Parathyroid adenoma (tissue), 2 donors: ENCODE measurements at regions not wholly inside any gene's neighbourhood (a gene's known extent, or its start where the extent isn't known, plus 50 kb on each side); places are given as distances from the start of the nearest gene placed in this dataset.

Experiments
- H2AFZ ChIP-seq: fragments of 300-600 bp; sonication (generic); one replicate; pipeline ENCODE4 v1.7.0; 2017; ENCODE audit warnings: antibody characterized with exemption, mild to moderate bottlenecking
- H3K27ac ChIP-seq: fragments of 300-600 bp; sonication (generic); one replicate; pipeline ENCODE4 v1.7.0; 2017
- H3K27me3 ChIP-seq: fragments of 300-600 bp; sonication (generic); one replicate; pipeline ENCODE4 v1.7.0; 2017; ENCODE audit warnings: low read length; ENCODE audit not compliant: control insufficient read depth, insufficient read depth
- H3K36me3 ChIP-seq: fragments of 300-600 bp; sonication (generic); one replicate; pipeline ENCODE4 v1.7.0; 2017; ENCODE audit warnings: low read length; ENCODE audit not compliant: control insufficient read depth, insufficient read depth
- H3K4me1 ChIP-seq: fragments of 300-600 bp; sonication (generic); one replicate; pipeline ENCODE4 v1.7.0; 2017; ENCODE audit warnings: control low read depth
- H3K4me2 ChIP-seq: fragments of 300-600 bp; sonication (generic); one replicate; pipeline ENCODE4 v1.7.0; 2017; ENCODE audit warnings: low read length
- H3K4me3 ChIP-seq: fragments of 300-600 bp; sonication (generic); one replicate; pipeline ENCODE4 v1.7.0; 2017; ENCODE audit warnings: low read depth, low read length
- H3K79me2 ChIP-seq: fragments of 300-600 bp; sonication (generic); one replicate; pipeline ENCODE4 v1.7.0; 2017; ENCODE audit warnings: control low read depth
- H3K9ac ChIP-seq: fragments of 300-600 bp; sonication (generic); one replicate; pipeline ENCODE4 v1.7.0; 2017; ENCODE audit warnings: mild to moderate bottlenecking
- H3K9me3 ChIP-seq: fragments of 300-600 bp; sonication (generic); one replicate; pipeline ENCODE4 v1.7.0; 2017; ENCODE audit warnings: low read length; ENCODE audit not compliant: control insufficient read depth
- CTCF ChIP-seq: fragments of 300-600 bp; sonication (generic); IDR thresholded peaks from one replicate; pipeline ENCODE4 v1.7.0; 2017; ENCODE audit warnings: antibody characterized with exemption, mild to moderate bottlenecking
- donor health status: primary hyperparathyroidism.

GRCh38 chr10:109040622-109041021, 882.7 kb downstream of the XPNPEP1 start:
- no peak overlapping the region for H2AFZ ChIP-seq
- no peak overlapping the region for H3K27ac ChIP-seq
- no peaks in the 10 kb centered on the region for H3K36me3 ChIP-seq
- no peaks in the 10 kb centered on the region for H3K79me2 ChIP-seq
- H3K9ac ChIP-seq = no peak overlapping the region
- H3K27me3 ChIP-seq = no peaks in the 10 kb centered on the region
- H3K4me1 ChIP-seq = no peaks in the 10 kb centered on the region
- no peak overlapping the region for H3K4me3 ChIP-seq
- no peak overlapping the region for H3K4me2 ChIP-seq
- no peak for TF ChIP-seq CTCF
- H3K9me3 ChIP-seq = no peaks in the 10 kb centered on the region

GRCh38 chr10:109037978-109038377, 885.3 kb downstream of the XPNPEP1 start:
- H3K4me3 ChIP-seq = no peak overlapping the region
- H3K4me2 ChIP-seq = no peak overlapping the region
- no peaks in the 10 kb centered on the region for H3K27me3 ChIP-seq
- H2AFZ ChIP-seq = no peak overlapping the region
- H3K27ac ChIP-seq = no peak overlapping the region
- H3K9ac ChIP-seq = no peak overlapping the region
- H3K36me3 ChIP-seq = no peaks in the 10 kb centered on the region
- TF ChIP-seq CTCF = no peak
- no peaks in the 10 kb centered on the region for H3K9me3 ChIP-seq
- no peaks in the 10 kb centered on the region for H3K79me2 ChIP-seq
- H3K4me1 ChIP-seq = no peaks in the 10 kb centered on the region

- H3K4me1 ChIP-seq = no peaks in the 10 kb centered on the region
- H3K9me3 ChIP-seq = no peaks in the 10 kb centered on the region
- H3K4me3 ChIP-seq = no peak overlapping the region
- no peak overlapping the region for H2AFZ ChIP-seq
- H3K4me2 ChIP-seq = no peak overlapping the region
- no peaks in the 10 kb centered on the region for H3K36me3 ChIP-seq
- no peaks in the 10 kb centered on the region for H3K27me3 ChIP-seq
- TF ChIP-seq CTCF = no peak
- H3K79me2 ChIP-seq = no peaks in the 10 kb centered on the region
- no peak overlapping the region for H3K27ac ChIP-seq
- no peak overlapping the region for H3K9ac ChIP-seq
Measured at GRCh38 chr10:109030581-109031210, 892.6 kb downstream of the XPNPEP1 start.

- H2AFZ ChIP-seq = no peak overlapping the region
- no peak overlapping the region for H3K4me2 ChIP-seq
- H3K4me3 ChIP-seq = no peak overlapping the region
- H3K79me2 ChIP-seq = no peaks in the 10 kb centered on the region
- no peak for TF ChIP-seq CTCF
- H3K27ac ChIP-seq = no peak overlapping the region
- no peak overlapping the region for H3K9ac ChIP-seq
- H3K9me3 ChIP-seq = no peaks in the 10 kb centered on the region
- H3K4me1 ChIP-seq = no peaks in the 10 kb centered on the region
- no peaks in the 10 kb centered on the region for H3K36me3 ChIP-seq
- no peaks in the 10 kb centered on the region for H3K27me3 ChIP-seq
Measured at GRCh38 chr10:109029870-109030269, 893.4 kb downstream of the XPNPEP1 start.

- no peaks in the 10 kb centered on the region for H3K9me3 ChIP-seq
- H3K9ac ChIP-seq = no peak overlapping the region
- no peak overlapping the region for H3K4me2 ChIP-seq
- no peak overlapping the region for H2AFZ ChIP-seq
- no peaks in the 10 kb centered on the region for H3K4me1 ChIP-seq
- H3K4me3 ChIP-seq = no peak overlapping the region
- no peaks in the 10 kb centered on the region for H3K27me3 ChIP-seq
- no peak for TF ChIP-seq CTCF
- H3K36me3 ChIP-seq = no peaks in the 10 kb centered on the region
- no peak overlapping the region for H3K27ac ChIP-seq
- H3K79me2 ChIP-seq = no peaks in the 10 kb centered on the region
Measured at GRCh38 chr10:109027534-109028185, 895.7 kb downstream of the XPNPEP1 start.
